ENCODE measurements at regions not wholly inside any gene's neighbourhood (a gene's known extent, or its start where the extent isn't known, plus 50 kb on each side); places are given as distances from the start of the nearest gene placed in this dataset.

DNA sequence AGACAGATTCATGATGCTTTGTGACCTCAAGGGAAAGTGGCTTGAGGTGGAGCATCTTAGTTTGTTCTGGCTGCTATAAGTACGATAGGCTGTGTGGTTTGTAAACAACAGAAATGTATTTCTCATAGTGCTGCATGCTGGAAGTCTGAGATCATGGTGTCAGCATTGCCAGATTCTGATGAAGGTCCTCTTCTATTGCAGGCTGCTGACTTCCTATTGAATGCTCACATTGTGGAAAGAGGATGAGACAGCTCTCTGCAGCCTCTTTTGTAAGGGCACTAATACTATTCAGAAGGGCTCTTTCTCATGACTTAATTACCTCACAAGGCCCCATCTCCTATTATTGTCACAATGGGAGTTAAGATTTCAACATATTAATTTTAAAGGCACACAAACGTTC, 1674.0 kb upstream of the PCDH7 start:
- no peak overlapping the region for H3K4me3 ChIP-seq
- no peaks in the 10 kb centered on the region for H3K27me3 ChIP-seq (ENCODE audit: low read depth)
- TF ChIP-seq, protein P1, sequence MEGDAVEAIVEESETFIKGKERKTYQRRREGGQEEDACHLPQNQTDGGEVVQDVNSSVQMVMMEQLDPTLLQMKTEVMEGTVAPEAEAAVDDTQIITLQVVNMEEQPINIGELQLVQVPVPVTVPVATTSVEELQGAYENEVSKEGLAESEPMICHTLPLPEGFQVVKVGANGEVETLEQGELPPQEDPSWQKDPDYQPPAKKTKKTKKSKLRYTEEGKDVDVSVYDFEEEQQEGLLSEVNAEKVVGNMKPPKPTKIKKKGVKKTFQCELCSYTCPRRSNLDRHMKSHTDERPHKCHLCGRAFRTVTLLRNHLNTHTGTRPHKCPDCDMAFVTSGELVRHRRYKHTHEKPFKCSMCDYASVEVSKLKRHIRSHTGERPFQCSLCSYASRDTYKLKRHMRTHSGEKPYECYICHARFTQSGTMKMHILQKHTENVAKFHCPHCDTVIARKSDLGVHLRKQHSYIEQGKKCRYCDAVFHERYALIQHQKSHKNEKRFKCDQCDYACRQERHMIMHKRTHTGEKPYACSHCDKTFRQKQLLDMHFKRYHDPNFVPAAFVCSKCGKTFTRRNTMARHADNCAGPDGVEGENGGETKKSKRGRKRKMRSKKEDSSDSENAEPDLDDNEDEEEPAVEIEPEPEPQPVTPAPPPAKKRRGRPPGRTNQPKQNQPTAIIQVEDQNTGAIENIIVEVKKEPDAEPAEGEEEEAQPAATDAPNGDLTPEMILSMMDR (IDR thresholded peaks at IDR 0.05; ENCODE audit: borderline replicate concordance) = no peak
- DNase-seq = no peak
- no peak overlapping the region for H3K27ac ChIP-seq (replicated peaks)
- intact Hi-C loops (cut with micrococcal nuclease) = no loop called here
- H3K9me3 ChIP-seq (replicated peaks) = no peaks in the 10 kb centered on the region
- H3K36me3 ChIP-seq = no peaks in the 10 kb centered on the region
- no peaks in the 10 kb centered on the region for H3K4me1 ChIP-seq

GRCh38 chr4:29046781-29047180, 1673.4 kb upstream of the PCDH7 start:
- Histone ChIP-seq H3K27me3 (ENCODE audit: low read depth) (no peaks in the 10 kb centered on the region), H3K9me3 (replicated peaks) (no peaks in the 10 kb centered on the region), H3K4me3 (no peak overlapping the region), H3K27ac (replicated peaks) (no peak overlapping the region), H3K36me3 (no peaks in the 10 kb centered on the region), H3K4me1 (no peaks in the 10 kb centered on the region)
- no peak for DNase-seq
- TF ChIP-seq, protein P1 (IDR thresholded peaks at IDR 0.05; ENCODE audit: borderline replicate concordance) = no peak
- intact Hi-C loops (cut with micrococcal nuclease) = no loop called here

GRCh38 chr4:29047341-29048041, 1672.7 kb upstream of the PCDH7 start:
- H3K27ac ChIP-seq (replicated peaks) = no peak overlapping the region
- no peaks in the 10 kb centered on the region for H3K4me1 ChIP-seq
- no peaks in the 10 kb centered on the region for H3K27me3 ChIP-seq (ENCODE audit: low read depth)
- H3K4me3 ChIP-seq = no peak overlapping the region
- H3K9me3 ChIP-seq (replicated peaks) = no peaks in the 10 kb centered on the region
- no peaks in the 10 kb centered on the region for H3K36me3 ChIP-seq
- intact Hi-C loops (cut with micrococcal nuclease) = no loop called here
- TF ChIP-seq, protein P1 (IDR thresholded peaks at IDR 0.05; ENCODE audit: borderline replicate concordance) = no peak
- no peak for DNase-seq

GRCh38 chr4:29051381-29051965, 1668.7 kb upstream of the PCDH7 start:
- TF ChIP-seq, protein P1 (IDR thresholded peaks at IDR 0.05; ENCODE audit: borderline replicate concordance) = no peak
- H3K4me3 ChIP-seq = no peak overlapping the region
- no peak for DNase-seq

GRCh38 chr4:29052266-29052665, 1667.9 kb upstream of the PCDH7 start:
- intact Hi-C loops (cut with micrococcal nuclease) = no loop called here
- H3K27ac ChIP-seq (replicated peaks) = no peak overlapping the region
- no peaks in the 10 kb centered on the region for H3K36me3 ChIP-seq
- H3K9me3 ChIP-seq (replicated peaks) = no peaks in the 10 kb centered on the region
- no peak for DNase-seq
- H3K27me3 ChIP-seq (ENCODE audit: low read depth) = no peaks in the 10 kb centered on the region
- no peak overlapping the region for H3K4me3 ChIP-seq
- no peaks in the 10 kb centered on the region for H3K4me1 ChIP-seq
- TF ChIP-seq, protein P1 (IDR thresholded peaks at IDR 0.05; ENCODE audit: borderline replicate concordance) = no peak

More at GRCh38 chr4:29051381-29051965, 1668.7 kb upstream of the PCDH7 start:
- no peaks in the 10 kb centered on the region for H3K4me1 ChIP-seq
- intact Hi-C loops (cut with micrococcal nuclease) = no loop called here
- H3K27me3 ChIP-seq (ENCODE audit: low read depth) = no peaks in the 10 kb centered on the region
- no peaks in the 10 kb centered on the region for H3K9me3 ChIP-seq (replicated peaks)
- no peaks in the 10 kb centered on the region for H3K36me3 ChIP-seq
- no peak overlapping the region for H3K27ac ChIP-seq (replicated peaks)
